Skin of body (tissue), 1 donor: ENCODE measurements at regions not wholly inside any gene's neighbourhood (a gene's known extent, or its start where the extent isn't known, plus 50 kb on each side); places are given as distances from the start of the nearest gene placed in this dataset.

Source experiments
- DNase-seq: peaks from one replicate; lab custom pipeline; 2025; lab: John Stamatoyannopoulos, UW

GRCh38 chr9:81741103-81741502, 51.8 kb upstream of the TLE1 start:
- DNase-seq: no peak

- no peak for DNase-seq
These were observed 58.7 kb upstream of the TLE1 start for GRCh38 chr9:81748091-81748490.

- no peak for DNase-seq
These were observed 64.1 kb upstream of the TLE1 start for GRCh38 chr9:81753436-81753835.

- no peak for DNase-seq
These were observed 64.9 kb upstream of the TLE1 start for GRCh38 chr9:81754245-81754644.

GRCh38 chr9:81755721-81756120, 66.4 kb upstream of the TLE1 start:
- no peak for DNase-seq

GRCh38 chr9:81756561-81756960, 67.2 kb upstream of the TLE1 start:
- DNase-seq: no peak

- no peak for DNase-seq
These were observed 68.9 kb upstream of the TLE1 start for GRCh38 chr9:81758123-81758797.

- peak; percentile 5 for DNase-seq
These were observed 70.4 kb upstream of the TLE1 start for GRCh38 chr9:81759680-81760215.

- no peak for DNase-seq
These were observed 78.6 kb upstream of the TLE1 start for GRCh38 chr9:81767921-81768320.

GRCh38 chr9:81771571-81771970, 82.2 kb upstream of the TLE1 start:
- peak; percentile 8 for DNase-seq

- no peak for DNase-seq
These were observed 82.8 kb upstream of the TLE1 start for GRCh38 chr9:81772144-81772543.

GRCh38 chr9:81776390-81776789, 87.0 kb upstream of the TLE1 start:
- peak; percentile 4 for DNase-seq

GRCh38 chr9:81776834-81777233, 87.5 kb upstream of the TLE1 start:
- no peak for DNase-seq

- DNase-seq: no peak
These were observed 88.1 kb upstream of the TLE1 start for GRCh38 chr9:81777482-81777881.

GRCh38 chr9:81782313-81782995, 93.1 kb upstream of the TLE1 start:
- DNase-seq: no peak

- peak; percentile 12 for DNase-seq
These were observed 98.6 kb upstream of the TLE1 start for GRCh38 chr9:81787747-81788632.

GRCh38 chr9:81789721-81790120, 100.4 kb upstream of the TLE1 start:
- DNase-seq: no peak

- DNase-seq: no peak
These were observed 100.8 kb upstream of the TLE1 start for GRCh38 chr9:81790166-81790565.

- DNase-seq: no peak
These were observed 101.7 kb upstream of the TLE1 start for GRCh38 chr9:81791076-81791475.

- no peak for DNase-seq
These were observed 109.3 kb upstream of the TLE1 start for GRCh38 chr9:81798606-81799005.

- DNase-seq: no peak
These were observed 111.8 kb upstream of the TLE1 start for GRCh38 chr9:81801190-81801589.

- no peak for DNase-seq
These were observed 115.0 kb upstream of the TLE1 start for GRCh38 chr9:81804306-81804705.
